HG03342 (cell line): ENCODE measurements at regions not wholly inside any gene's neighbourhood (a gene's known extent, or its start where the extent isn't known, plus 50 kb on each side); places are given as distances from the start of the nearest gene placed in this dataset.
"Not testable (repeated sequence)": the region's sequence is repeated elsewhere in the genome, so short reads cannot be mapped to it uniquely, and the experiment has no call there.

Source experiments
- ATAC-seq: cut with Tn5 transposase; IDR thresholded peaks from one replicate; pipeline ENCODE4 v1.9.1; 2021; ENCODE audit warnings: mild to moderate bottlenecking, moderate library complexity; ENCODE audit not compliant: unreplicated experiment

GRCh38 chr1:118578276-118578675, 393.2 kb upstream of the SPAG17 start:
- no peak for ATAC-seq

GRCh38 chr1:118575060-118575459, 390.0 kb upstream of the SPAG17 start:
- no peak for ATAC-seq

- no peak for ATAC-seq
Measured at GRCh38 chr1:118564961-118565703, 380.1 kb upstream of the SPAG17 start.

- ATAC-seq = peak; percentile 90
Measured at GRCh38 chr1:118563981-118564951, 379.2 kb upstream of the SPAG17 start.

- ATAC-seq = no peak
Measured at GRCh38 chr1:118558933-118559332, 373.9 kb upstream of the SPAG17 start.

- ATAC-seq = no peak
Measured at GRCh38 chr1:118556936-118557335, 371.9 kb upstream of the SPAG17 start.

GRCh38 chr1:118555638-118556037, 370.6 kb upstream of the SPAG17 start:
- ATAC-seq = no peak

- ATAC-seq = no peak
Measured at GRCh38 chr1:118535901-118536300, 350.9 kb upstream of the SPAG17 start.

GRCh38 chr1:118511922-118512321, 326.9 kb upstream of the SPAG17 start:
- not testable (repeated sequence) for ATAC-seq

GRCh38 chr1:118504867-118505266, 319.8 kb upstream of the SPAG17 start:
- no peak for ATAC-seq

GRCh38 chr1:118504221-118504644, 319.2 kb upstream of the SPAG17 start:
- ATAC-seq = no peak

- no peak for ATAC-seq
Measured at GRCh38 chr1:118503752-118504151, 318.7 kb upstream of the SPAG17 start.

- ATAC-seq = no peak
Measured at GRCh38 chr1:118494998-118495397, 310.0 kb upstream of the SPAG17 start.

- ATAC-seq = no peak
Measured at GRCh38 chr1:118488787-118489186, 303.8 kb upstream of the SPAG17 start.

- ATAC-seq = no peak
Measured at GRCh38 chr1:118487932-118488331, 302.9 kb upstream of the SPAG17 start.

GRCh38 chr1:118487091-118487490, 302.1 kb upstream of the SPAG17 start:
- ATAC-seq = no peak

GRCh38 chr1:118486199-118486598, 301.2 kb upstream of the SPAG17 start:
- ATAC-seq = no peak

GRCh38 chr1:118485757-118486156, 300.7 kb upstream of the SPAG17 start:
- no peak for ATAC-seq

- no peak for ATAC-seq
Measured at GRCh38 chr1:118484893-118485292, 299.9 kb upstream of the SPAG17 start.

- ATAC-seq = no peak
Measured at GRCh38 chr1:118483245-118484006, 298.4 kb upstream of the SPAG17 start.

GRCh38 chr1:118481126-118481525, 296.1 kb upstream of the SPAG17 start:
- ATAC-seq = no peak
